NB4 (cell line): ENCODE measurements at regions not wholly inside any gene's neighbourhood (a gene's known extent, or its start where the extent isn't known, plus 50 kb on each side); places are given as distances from the start of the nearest gene placed in this dataset.

ENCODE experiments used
- MYC ChIP-seq: IDR thresholded peaks from 2 replicates; pipeline ENCODE4 v1.6.1; 2011; ENCODE audit warnings: low read depth, low read length
- POLR2A ChIP-seq: IDR thresholded peaks from 2 replicates; pipeline ENCODE4 v1.6.1; 2011; ENCODE audit warnings: mild to moderate bottlenecking; ENCODE audit not compliant: insufficient read length; ENCODE audit errors: extremely low read depth
- TF ChIP-seq, protein P1 (sequence below): IDR thresholded peaks from one replicate; pipeline ENCODE4 v1.5.1; 2012; ENCODE audit warnings: low read depth, low read length
- TF ChIP-seq, protein P2 (sequence below): IDR thresholded peaks from 2 replicates; pipeline ENCODE4 v1.6.1; 2011; ENCODE audit warnings: low read depth, low read length

- TF ChIP-seq, protein P1, sequence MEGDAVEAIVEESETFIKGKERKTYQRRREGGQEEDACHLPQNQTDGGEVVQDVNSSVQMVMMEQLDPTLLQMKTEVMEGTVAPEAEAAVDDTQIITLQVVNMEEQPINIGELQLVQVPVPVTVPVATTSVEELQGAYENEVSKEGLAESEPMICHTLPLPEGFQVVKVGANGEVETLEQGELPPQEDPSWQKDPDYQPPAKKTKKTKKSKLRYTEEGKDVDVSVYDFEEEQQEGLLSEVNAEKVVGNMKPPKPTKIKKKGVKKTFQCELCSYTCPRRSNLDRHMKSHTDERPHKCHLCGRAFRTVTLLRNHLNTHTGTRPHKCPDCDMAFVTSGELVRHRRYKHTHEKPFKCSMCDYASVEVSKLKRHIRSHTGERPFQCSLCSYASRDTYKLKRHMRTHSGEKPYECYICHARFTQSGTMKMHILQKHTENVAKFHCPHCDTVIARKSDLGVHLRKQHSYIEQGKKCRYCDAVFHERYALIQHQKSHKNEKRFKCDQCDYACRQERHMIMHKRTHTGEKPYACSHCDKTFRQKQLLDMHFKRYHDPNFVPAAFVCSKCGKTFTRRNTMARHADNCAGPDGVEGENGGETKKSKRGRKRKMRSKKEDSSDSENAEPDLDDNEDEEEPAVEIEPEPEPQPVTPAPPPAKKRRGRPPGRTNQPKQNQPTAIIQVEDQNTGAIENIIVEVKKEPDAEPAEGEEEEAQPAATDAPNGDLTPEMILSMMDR, result no peak
- TF ChIP-seq POLR2A, result no peak
- TF ChIP-seq MYC, result no peak
- TF ChIP-seq, protein P2, sequence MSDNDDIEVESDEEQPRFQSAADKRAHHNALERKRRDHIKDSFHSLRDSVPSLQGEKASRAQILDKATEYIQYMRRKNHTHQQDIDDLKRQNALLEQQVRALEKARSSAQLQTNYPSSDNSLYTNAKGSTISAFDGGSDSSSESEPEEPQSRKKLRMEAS, result no peak
Measured at GRCh38 chr6:56866917-56867522, 87.9 kb upstream of the BEND6 start.
